ENCODE measurements at regions not wholly inside any gene's neighbourhood (a gene's known extent, or its start where the extent isn't known, plus 50 kb on each side); places are given as distances from the start of the nearest gene placed in this dataset.

- no peak for TF ChIP-seq TAF1 (IDR thresholded peaks at IDR 0.05; ENCODE audit: low read depth, low read length)
- TF ChIP-seq POLR2AphosphoS5 (IDR thresholded peaks at IDR 0.05; ENCODE audit: low read depth, low read length): no peak
- no peak for TF ChIP-seq SPI1 (IDR thresholded peaks at IDR 0.05; ENCODE audit: low read depth, low read length)
- DNase-seq (ENCODE audit: insufficient read length, low spot score) (no peak), FAIRE-seq (no peak)
Observed at GRCh38 chr7:116139807-116140206, 70.5 kb upstream of the TES start.

- FAIRE-seq (no peak), DNase-seq (ENCODE audit: insufficient read length, low spot score) (no peak)
- no peak for TF ChIP-seq POU2F2 (IDR thresholded peaks at IDR 0.05; ENCODE audit: low read depth, low read length)
- no peak for TF ChIP-seq POLR2A (IDR thresholded peaks at IDR 0.05; ENCODE audit: low read depth, low read length)
- TF ChIP-seq TAF1 (IDR thresholded peaks at IDR 0.05; ENCODE audit: low read depth, low read length): no peak
- TF ChIP-seq POLR2AphosphoS5 (IDR thresholded peaks at IDR 0.05; ENCODE audit: low read depth, low read length): no peak
- TF ChIP-seq PAX5 (IDR thresholded peaks at IDR 0.05; ENCODE audit: insufficient read depth, low read length, severe bottlenecking): no peak
- TF ChIP-seq SPI1 (IDR thresholded peaks at IDR 0.05; ENCODE audit: low read depth, low read length): peak; percentile 40; the same call in 1 of the 2 replicates
Observed at GRCh38 chr7:116142374-116142773, 68.0 kb upstream of the TES start.

GRCh38 chr7:116142850-116143249 is 67.5 kb upstream of the TES start:
- FAIRE-seq (no peak), DNase-seq (ENCODE audit: insufficient read length, low spot score) (no peak)
- no peak for TF ChIP-seq SPI1 (IDR thresholded peaks at IDR 0.05; ENCODE audit: low read depth, low read length)
- TF ChIP-seq PAX5 (IDR thresholded peaks at IDR 0.05; ENCODE audit: insufficient read depth, low read length, severe bottlenecking): no peak
- no peak for TF ChIP-seq POU2F2 (IDR thresholded peaks at IDR 0.05; ENCODE audit: low read depth, low read length)
- no peak for TF ChIP-seq TAF1 (IDR thresholded peaks at IDR 0.05; ENCODE audit: low read depth, low read length)
- no peak for TF ChIP-seq POLR2A (IDR thresholded peaks at IDR 0.05; ENCODE audit: low read depth, low read length)
- TF ChIP-seq POLR2AphosphoS5 (IDR thresholded peaks at IDR 0.05; ENCODE audit: low read depth, low read length): no peak

GRCh38 chr7:116145245-116145852 is 65.0 kb upstream of the TES start:
- TF ChIP-seq PAX5 (IDR thresholded peaks at IDR 0.05; ENCODE audit: insufficient read depth, low read length, severe bottlenecking) (no peak), SPI1 (IDR thresholded peaks at IDR 0.05; ENCODE audit: low read depth, low read length) (peak; percentile 13; the same call in 1 of the 2 replicates)
- FAIRE-seq: peak; percentile 75
- no peak for DNase-seq (ENCODE audit: insufficient read length, low spot score)

GRCh38 chr7:116148108-116148507 is 62.2 kb upstream of the TES start:
- no peak for DNase-seq (ENCODE audit: insufficient read length, low spot score)
- peak; percentile 31 for FAIRE-seq

GRCh38 chr7:116148626-116149025 is 61.7 kb upstream of the TES start:
- DNase-seq (ENCODE audit: insufficient read length, low spot score): no peak
- no peak for FAIRE-seq
- TF ChIP-seq POU2F2 (IDR thresholded peaks at IDR 0.05; ENCODE audit: low read depth, low read length) (no peak), PAX5 (IDR thresholded peaks at IDR 0.05; ENCODE audit: insufficient read depth, low read length, severe bottlenecking) (no peak), SPI1 (IDR thresholded peaks at IDR 0.05; ENCODE audit: low read depth, low read length) (no peak), TAF1 (IDR thresholded peaks at IDR 0.05; ENCODE audit: low read depth, low read length) (no peak), POLR2A (IDR thresholded peaks at IDR 0.05; ENCODE audit: low read depth, low read length) (no peak), POLR2AphosphoS5 (IDR thresholded peaks at IDR 0.05; ENCODE audit: low read depth, low read length) (no peak)

More at GRCh38 chr7:116148108-116148507, 62.2 kb upstream of the TES start:
- TF ChIP-seq POLR2A (IDR thresholded peaks at IDR 0.05; ENCODE audit: low read depth, low read length): no peak
- TF ChIP-seq POLR2AphosphoS5 (IDR thresholded peaks at IDR 0.05; ENCODE audit: low read depth, low read length): no peak
- TF ChIP-seq TAF1 (IDR thresholded peaks at IDR 0.05; ENCODE audit: low read depth, low read length): no peak
- no peak for TF ChIP-seq POU2F2 (IDR thresholded peaks at IDR 0.05; ENCODE audit: low read depth, low read length)
- no peak for TF ChIP-seq PAX5 (IDR thresholded peaks at IDR 0.05; ENCODE audit: insufficient read depth, low read length, severe bottlenecking)
- no peak for TF ChIP-seq SPI1 (IDR thresholded peaks at IDR 0.05; ENCODE audit: low read depth, low read length)

- DNase-seq (ENCODE audit: insufficient read length, low spot score): peak; percentile 2
- FAIRE-seq: no peak
- TF ChIP-seq PAX5 (IDR thresholded peaks at IDR 0.05; ENCODE audit: insufficient read depth, low read length, severe bottlenecking) (peak; percentile 37), SPI1 (IDR thresholded peaks at IDR 0.05; ENCODE audit: low read depth, low read length) (peak; percentile 75), TAF1 (IDR thresholded peaks at IDR 0.05; ENCODE audit: low read depth, low read length) (no peak), POLR2AphosphoS5 (IDR thresholded peaks at IDR 0.05; ENCODE audit: low read depth, low read length) (no peak), POLR2A (IDR thresholded peaks at IDR 0.05; ENCODE audit: low read depth, low read length) (no peak), POU2F2 (IDR thresholded peaks at IDR 0.05; ENCODE audit: low read depth, low read length) (no peak)
Observed at GRCh38 chr7:116150588-116150987, 59.8 kb upstream of the TES start.

GRCh38 chr7:116152276-116152675 is 58.1 kb upstream of the TES start:
- no peak for DNase-seq (ENCODE audit: insufficient read length, low spot score)
- TF ChIP-seq PAX5 (IDR thresholded peaks at IDR 0.05; ENCODE audit: insufficient read depth, low read length, severe bottlenecking): no peak
- TF ChIP-seq TAF1 (IDR thresholded peaks at IDR 0.05; ENCODE audit: low read depth, low read length): no peak
- no peak for TF ChIP-seq POLR2A (IDR thresholded peaks at IDR 0.05; ENCODE audit: low read depth, low read length)
- no peak for TF ChIP-seq POLR2AphosphoS5 (IDR thresholded peaks at IDR 0.05; ENCODE audit: low read depth, low read length)
- TF ChIP-seq SPI1 (IDR thresholded peaks at IDR 0.05; ENCODE audit: low read depth, low read length): no peak
- no peak for TF ChIP-seq POU2F2 (IDR thresholded peaks at IDR 0.05; ENCODE audit: low read depth, low read length)
- no peak for FAIRE-seq

GRCh38 chr7:116153050-116153449 is 57.3 kb upstream of the TES start:
- DNase-seq (ENCODE audit: insufficient read length, low spot score): no peak
- no peak for TF ChIP-seq SPI1 (IDR thresholded peaks at IDR 0.05; ENCODE audit: low read depth, low read length)
- no peak for FAIRE-seq

- TF ChIP-seq POLR2A (IDR thresholded peaks at IDR 0.05; ENCODE audit: low read depth, low read length) (no peak), SPI1 (IDR thresholded peaks at IDR 0.05; ENCODE audit: low read depth, low read length) (peak; percentile 64)
- DNase-seq (ENCODE audit: insufficient read length, low spot score) (no peak), FAIRE-seq (no peak)
Observed at GRCh38 chr7:116159711-116160110, 50.6 kb upstream of the TES start.

Measured in GM12891 (cell line).